ENCODE measurements at regions not wholly inside any gene's neighbourhood (a gene's known extent, or its start where the extent isn't known, plus 50 kb on each side); places are given as distances from the start of the nearest gene placed in this dataset.

GRCh38 chr3:80018375-80018774 is 250.6 kb upstream of the ROBO1 start:
- TF ChIP-seq EZH2phosphoT487 (IDR thresholded peaks at IDR 0.05; ENCODE audit: insufficient read depth, low read depth) (no peak), EZH2 (IDR thresholded peaks at IDR 0.05; ENCODE audit: insufficient read depth, poor library complexity, severe bottlenecking) (no peak)
